ENCODE measurements at regions not wholly inside any gene's neighbourhood (a gene's known extent, or its start where the extent isn't known, plus 50 kb on each side); places are given as distances from the start of the nearest gene placed in this dataset.

GRCh38 chr7:116447436-116447835, 52.1 kb upstream of the CAV2 start:
- DNase-seq (ENCODE audit: low spot score), result no peak

GRCh38 chr7:116447966-116448839, 51.3 kb upstream of the CAV2 start:
- no peak for DNase-seq (ENCODE audit: low spot score)

- DNase-seq (ENCODE audit: low spot score), result no peak
These were observed 50.1 kb upstream of the CAV2 start for GRCh38 chr7:116449441-116449840.

All from AG08395 (cell line).